ENCODE measurements at regions not wholly inside any gene's neighbourhood (a gene's known extent, or its start where the extent isn't known, plus 50 kb on each side); places are given as distances from the start of the nearest gene placed in this dataset.
A peak's percentile ranks its signal among the peaks of the same experiment; 100 is the strongest.
"Not testable (repeated sequence)": the region's sequence is repeated elsewhere in the genome, so short reads cannot be mapped to it uniquely, and the experiment has no call there.

- DNase-seq (ENCODE audit: low read depth in 2 of 2), result no peak
Measured at GRCh38 chr2:236984046-236984445, 101.6 kb upstream of the COPS8 start.

GRCh38 chr2:236985761-236986339 lies 99.8 kb upstream of the COPS8 start:
- peak in 1 of 2 donors; percentile 89 for DNase-seq (ENCODE audit: low read depth in 2 of 2)

- DNase-seq (ENCODE audit: low read depth in 2 of 2), result no peak
Measured at GRCh38 chr2:236986524-236987330, 99.0 kb upstream of the COPS8 start.

GRCh38 chr2:236988216-236988615 lies 97.5 kb upstream of the COPS8 start:
- DNase-seq (ENCODE audit: low read depth in 2 of 2), result no peak

- peak; percentile 18 to 64 for DNase-seq (ENCODE audit: low read depth in 2 of 2)
Measured at GRCh38 chr2:236988690-236989624, 96.7 kb upstream of the COPS8 start.

GRCh38 chr2:236990552-236990951 lies 95.1 kb upstream of the COPS8 start:
- no peak for DNase-seq (ENCODE audit: low read depth in 2 of 2)

- no peak for DNase-seq (ENCODE audit: low read depth in 2 of 2)
Measured at GRCh38 chr2:236991874-236992273, 93.8 kb upstream of the COPS8 start.

- DNase-seq (ENCODE audit: low read depth in 2 of 2), result no peak
Measured at GRCh38 chr2:236993286-236993685, 92.4 kb upstream of the COPS8 start.

GRCh38 chr2:236994361-236994760 lies 91.3 kb upstream of the COPS8 start:
- DNase-seq (ENCODE audit: low read depth in 2 of 2), result no peak

- DNase-seq (ENCODE audit: low read depth in 2 of 2), result no peak
Measured at GRCh38 chr2:236997069-236997715, 88.5 kb upstream of the COPS8 start.

GRCh38 chr2:236998236-236998635 lies 87.5 kb upstream of the COPS8 start:
- DNase-seq (ENCODE audit: low read depth in 2 of 2), result peak; percentile 39 to 73

- peak; percentile 10 to 33 for DNase-seq (ENCODE audit: low read depth in 2 of 2)
Measured at GRCh38 chr2:236998758-236999157, 86.9 kb upstream of the COPS8 start.

GRCh38 chr2:237000481-237000880 lies 85.2 kb upstream of the COPS8 start:
- DNase-seq (ENCODE audit: low read depth in 2 of 2), result peak; percentile 9 to 33

GRCh38 chr2:237005341-237005740 lies 80.3 kb upstream of the COPS8 start:
- DNase-seq (ENCODE audit: low read depth in 2 of 2), result not testable (repeated sequence)

- no peak for DNase-seq (ENCODE audit: low read depth in 2 of 2)
Measured at GRCh38 chr2:237011206-237011795, 74.4 kb upstream of the COPS8 start.

- DNase-seq (ENCODE audit: low read depth in 2 of 2), result no peak
Measured at GRCh38 chr2:237012004-237012403, 73.7 kb upstream of the COPS8 start.

GRCh38 chr2:237012577-237013267 lies 73.0 kb upstream of the COPS8 start:
- DNase-seq (ENCODE audit: low read depth in 2 of 2), result peak in 1 of 2 donors; percentile 56

GRCh38 chr2:237016121-237016915 lies 69.4 kb upstream of the COPS8 start:
- no peak for DNase-seq (ENCODE audit: low read depth in 2 of 2)

GRCh38 chr2:237020090-237020489 lies 65.6 kb upstream of the COPS8 start:
- DNase-seq (ENCODE audit: low read depth in 2 of 2), result no peak

- DNase-seq (ENCODE audit: low read depth in 2 of 2), result no peak
Measured at GRCh38 chr2:237022533-237022932, 63.2 kb upstream of the COPS8 start.

Measured in lung microvascular endothelial cell (primary cell).